HG03159 (cell line): ENCODE measurements at regions not wholly inside any gene's neighbourhood (a gene's known extent, or its start where the extent isn't known, plus 50 kb on each side); places are given as distances from the start of the nearest gene placed in this dataset.

Source experiments
- ATAC-seq: cut with Tn5 transposase; IDR thresholded peaks from one replicate; pipeline ENCODE4 v1.9.1; 2021; ENCODE audit warnings: mild to moderate bottlenecking, moderate library complexity; ENCODE audit not compliant: unreplicated experiment

GRCh38 chr22:49431551-49431950 lies 396.1 kb downstream of the BRD1 start:
- no peak for ATAC-seq

DNA sequence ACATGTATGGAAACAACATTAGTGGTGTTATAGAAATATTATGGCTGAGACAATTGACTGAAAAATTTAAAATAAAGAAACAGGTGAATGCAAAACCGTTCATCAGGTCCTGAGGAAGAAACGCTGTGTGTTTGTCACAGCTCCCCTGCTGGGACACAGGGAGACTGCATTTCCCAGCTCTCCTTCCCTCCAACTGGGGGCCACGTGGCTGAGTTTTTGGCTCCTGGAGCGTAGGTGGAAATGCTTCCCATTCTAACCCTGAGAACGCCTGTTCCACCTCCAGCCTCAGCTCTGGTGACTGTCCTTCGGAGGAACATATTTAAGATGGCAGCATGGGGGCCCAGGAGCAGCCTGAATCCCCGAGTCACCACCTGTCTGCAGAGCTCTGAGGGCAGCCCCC lies 398.6 kb downstream of the BRD1 start:
- ATAC-seq = no peak

- ATAC-seq = no peak
These were observed 399.7 kb downstream of the BRD1 start for GRCh38 chr22:49427941-49428340.

DNA sequence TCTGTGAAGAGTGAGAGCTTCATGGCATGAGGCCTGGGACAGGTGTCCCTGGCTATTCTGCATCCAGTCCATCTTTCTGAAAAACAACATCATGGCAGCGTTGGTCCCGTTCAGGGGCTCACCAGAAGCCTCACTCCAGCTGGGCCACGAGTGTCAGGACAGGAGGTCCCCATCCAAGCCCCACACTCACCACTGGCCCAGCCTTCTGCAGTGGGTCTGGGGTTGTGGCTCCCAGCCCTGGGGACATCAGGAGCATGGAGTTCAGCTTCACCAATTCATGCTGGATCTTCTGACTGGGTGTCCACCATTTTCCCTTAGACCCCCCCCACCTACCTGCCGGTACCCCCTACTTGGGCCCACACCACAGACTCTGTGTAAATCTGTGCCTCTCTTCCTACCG lies 400.3 kb downstream of the BRD1 start:
- no peak for ATAC-seq

- no peak for ATAC-seq
These were observed 400.9 kb downstream of the BRD1 start for GRCh38 chr22:49426618-49427266.

- no peak for ATAC-seq
These were observed 401.6 kb downstream of the BRD1 start for GRCh38 chr22:49426098-49426497.

- ATAC-seq = no peak
These were observed 402.3 kb downstream of the BRD1 start for GRCh38 chr22:49425356-49425755.

DNA sequence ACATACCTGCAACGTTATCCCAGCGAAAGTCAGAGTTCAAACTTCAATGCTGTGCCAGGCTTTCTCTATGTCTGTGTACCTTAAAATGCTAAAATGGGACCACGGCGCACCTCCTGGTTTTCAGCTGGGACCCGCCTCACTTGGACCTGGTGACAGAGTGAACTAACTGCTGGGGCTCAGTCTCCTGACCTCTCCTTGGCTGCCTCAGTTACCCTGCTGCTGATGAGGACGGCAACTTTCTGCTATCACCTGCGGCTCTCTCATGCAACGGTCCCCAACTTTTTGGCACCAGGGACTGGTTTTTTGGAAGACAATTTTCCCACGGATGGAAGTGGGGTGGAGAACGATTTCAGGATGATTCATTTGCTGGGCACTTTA lies 402.8 kb downstream of the BRD1 start:
- ATAC-seq = no peak

DNA sequence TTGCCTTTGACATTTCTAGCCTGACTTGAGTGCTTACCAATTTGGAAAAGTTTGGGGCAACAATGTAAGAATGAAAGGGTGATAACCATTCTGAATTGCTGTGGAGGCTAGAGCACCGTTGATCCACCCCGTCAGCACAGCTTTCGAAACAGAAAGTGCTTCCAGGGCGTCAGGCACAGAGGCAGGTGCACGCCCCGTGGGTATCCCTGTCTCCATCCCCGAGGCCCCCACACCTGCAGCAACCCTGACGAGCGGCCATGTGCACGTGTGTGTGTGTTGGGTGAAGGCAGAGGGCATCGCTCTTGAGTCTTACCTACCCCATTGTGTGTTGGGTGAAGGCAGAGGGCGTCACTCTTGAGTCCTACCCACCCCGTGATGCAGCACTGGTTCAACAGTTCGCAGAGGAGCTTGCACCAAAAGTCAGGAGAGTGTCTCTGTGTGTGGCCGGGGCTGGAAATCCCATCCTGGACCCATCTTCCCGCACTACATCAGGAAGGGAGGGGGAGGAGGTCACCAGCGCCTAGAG lies 404.5 kb downstream of the BRD1 start:
- ATAC-seq = no peak

DNA sequence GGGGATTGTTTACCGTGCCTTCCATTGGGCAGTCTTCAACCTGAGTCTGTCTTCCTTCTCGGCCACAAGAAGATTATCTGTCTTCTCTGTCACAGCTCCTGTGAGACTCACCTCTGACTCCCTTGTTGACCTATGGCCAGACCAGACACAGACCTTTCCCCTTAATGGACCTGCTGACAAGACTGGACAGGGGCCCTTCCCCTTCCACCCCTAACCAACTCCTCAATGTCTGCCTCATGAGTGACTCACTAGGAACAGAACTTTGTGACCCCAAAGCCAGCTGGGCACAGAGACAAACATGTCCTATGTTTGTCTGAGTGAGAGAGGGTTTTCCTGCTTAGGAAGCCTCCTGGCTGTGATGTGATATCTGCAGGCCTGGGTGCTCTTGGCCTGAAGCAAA lies 405.0 kb downstream of the BRD1 start:
- ATAC-seq = no peak

DNA sequence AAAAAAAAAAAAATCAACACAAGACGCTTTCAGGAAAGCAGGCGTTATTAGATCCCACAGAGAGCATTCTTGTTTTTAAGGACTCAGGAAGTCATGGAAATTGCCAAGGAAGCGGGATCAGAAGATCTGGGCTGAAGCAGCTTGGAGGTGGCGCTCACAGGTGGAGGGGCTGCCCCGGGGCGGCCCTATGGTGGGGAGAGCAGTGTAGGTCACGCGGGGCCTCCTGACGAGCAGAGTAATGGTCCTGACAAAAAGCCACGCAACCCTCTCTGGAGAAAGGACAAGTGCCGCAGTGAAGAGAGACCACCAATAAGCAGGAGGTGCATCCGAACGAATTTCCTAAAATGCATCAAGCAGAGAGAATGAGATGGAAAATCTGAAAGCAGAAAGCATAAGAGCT lies 407.0 kb downstream of the BRD1 start:
- ATAC-seq = no peak

- no peak for ATAC-seq
These were observed 408.0 kb downstream of the BRD1 start for GRCh38 chr22:49419661-49420060.

DNA sequence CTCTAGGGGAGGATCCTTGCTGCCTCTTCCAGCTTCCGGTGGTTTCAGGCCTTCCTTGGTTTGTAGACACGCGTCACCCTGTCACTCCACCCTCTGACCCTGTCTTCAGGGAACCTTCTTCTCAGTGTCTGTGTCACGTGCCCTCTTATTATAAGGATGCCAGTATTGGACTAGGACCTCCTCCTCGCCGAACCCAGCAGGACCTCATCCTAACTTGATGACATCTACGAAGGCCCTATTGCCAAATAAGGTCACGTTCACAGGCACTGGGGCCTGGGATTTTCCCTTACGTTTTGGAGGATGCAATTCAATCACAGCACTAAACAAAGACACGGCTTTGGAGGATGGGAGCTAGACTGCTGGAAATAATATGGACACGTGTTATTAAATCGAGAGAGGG lies 408.7 kb downstream of the BRD1 start:
- ATAC-seq = no peak

GRCh38 chr22:49418341-49418894 lies 409.3 kb downstream of the BRD1 start:
- ATAC-seq = no peak

DNA sequence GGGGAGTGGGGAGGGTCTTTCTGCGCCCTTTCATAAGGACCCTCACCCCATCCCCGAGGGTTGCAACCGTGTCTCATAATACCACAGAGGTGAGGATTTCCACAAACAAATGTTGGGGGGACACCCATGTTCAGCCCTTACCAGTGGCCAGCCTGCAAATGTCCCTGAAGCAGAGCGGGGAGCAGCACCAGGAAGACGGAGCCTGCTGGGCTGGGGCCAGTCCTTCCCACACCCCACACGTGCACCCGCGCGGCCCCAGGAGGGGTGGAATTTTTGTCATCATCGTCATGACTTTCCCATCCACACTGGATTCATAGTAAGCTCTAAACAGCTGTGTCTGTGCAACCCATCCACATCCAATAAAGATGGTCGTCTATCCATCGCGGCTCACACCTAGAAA lies 409.8 kb downstream of the BRD1 start:
- no peak for ATAC-seq

GRCh38 chr22:49417326-49417725 lies 410.3 kb downstream of the BRD1 start:
- no peak for ATAC-seq

- no peak for ATAC-seq
These were observed 412.3 kb downstream of the BRD1 start for GRCh38 chr22:49415151-49415951.

DNA sequence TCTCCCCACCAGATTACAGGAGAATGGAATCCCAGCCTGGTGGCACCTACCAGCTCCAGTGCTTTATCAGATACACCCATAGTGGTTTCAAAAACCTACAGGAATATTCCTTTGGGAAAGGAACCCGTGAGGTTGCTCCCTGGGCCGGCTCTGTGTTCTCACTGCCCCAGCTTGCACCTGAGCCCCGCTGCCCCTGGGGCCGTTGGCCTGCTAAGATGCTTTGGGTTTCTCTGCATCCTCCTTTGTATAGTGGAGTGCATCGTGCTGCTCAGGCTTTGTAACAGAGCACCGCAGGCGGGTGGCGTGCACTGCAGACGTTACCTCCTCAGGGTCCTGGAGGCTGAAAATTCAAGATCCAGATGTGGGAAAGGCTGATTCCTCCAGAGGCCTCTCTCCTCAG lies 414.1 kb downstream of the BRD1 start:
- no peak for ATAC-seq

DNA sequence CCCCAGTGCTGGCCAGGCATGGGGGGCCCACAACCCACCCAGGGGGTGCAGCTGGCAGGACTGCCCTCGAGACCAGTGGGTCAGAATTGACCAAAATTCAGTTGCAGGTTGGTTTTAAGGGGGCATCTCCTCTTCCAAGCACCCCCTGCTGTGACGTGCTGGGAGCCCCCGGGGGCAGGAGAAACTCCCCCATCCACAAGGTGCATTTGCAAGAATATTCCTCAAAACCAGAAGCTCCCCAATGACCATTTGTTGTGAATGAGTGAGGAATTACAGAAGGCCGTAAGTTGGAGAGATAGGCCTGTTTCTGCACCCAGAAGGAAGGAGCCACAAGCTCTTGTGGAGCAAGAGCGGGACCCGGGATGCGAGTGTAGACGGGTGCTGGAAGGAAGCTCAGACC lies 414.5 kb downstream of the BRD1 start:
- no peak for ATAC-seq

DNA sequence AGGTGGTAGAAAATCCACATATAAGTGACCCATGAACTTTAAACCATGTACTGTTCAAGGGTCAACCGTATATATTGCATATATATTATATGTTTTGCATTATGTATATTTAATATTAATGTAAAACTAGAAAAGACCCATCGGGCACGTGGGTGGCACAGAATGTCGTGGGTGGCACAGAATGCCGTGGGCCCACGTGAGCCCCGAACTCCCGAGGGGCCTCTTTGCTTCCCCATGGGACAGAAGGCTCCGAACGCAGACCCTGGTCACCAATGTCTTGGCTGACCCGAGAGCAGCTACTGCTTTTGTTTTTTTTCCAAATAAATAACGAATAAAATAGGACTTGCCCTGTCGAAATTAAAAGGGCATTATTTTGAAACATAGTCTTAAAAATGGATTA lies 415.4 kb downstream of the BRD1 start:
- ATAC-seq = no peak

DNA sequence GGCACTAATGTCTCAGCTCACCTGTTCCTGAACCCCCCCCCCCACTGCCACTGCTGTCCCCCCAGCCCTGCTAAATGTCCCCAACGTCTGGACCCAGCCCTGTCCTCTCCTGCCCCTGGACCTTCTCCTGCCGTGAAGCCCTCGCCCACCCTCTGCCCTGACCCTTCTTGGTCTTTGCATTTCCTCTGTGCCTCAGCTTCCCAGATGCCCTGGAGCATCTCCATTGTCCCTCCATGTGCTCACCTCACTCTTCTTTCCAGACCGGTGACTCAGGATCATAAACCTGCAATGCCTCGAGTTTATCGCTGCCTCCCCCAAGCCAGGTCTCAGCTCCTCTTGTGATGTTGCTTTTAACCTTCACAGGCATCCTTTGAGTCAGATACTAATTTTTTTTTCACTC lies 416.4 kb downstream of the BRD1 start:
- no peak for ATAC-seq
